CD4-positive, alpha-beta T cell treated with Interleukin-15 for 4 hours (primary cell): ENCODE measurements at regions not wholly inside any gene's neighbourhood (a gene's known extent, or its start where the extent isn't known, plus 50 kb on each side); places are given as distances from the start of the nearest gene placed in this dataset.
"Not testable (repeated sequence)": the region's sequence is repeated elsewhere in the genome, so short reads cannot be mapped to it uniquely, and the experiment has no call there.

Experiments used
- DNase-seq: peaks from one replicate; pipeline ENCODE4 v3.0.0-alpha.2; 2020; ENCODE audit warnings: low spot score

GRCh38 chr5:8561854-8562253 lies 692.9 kb downstream of the MTRR start:
- DNase-seq: no peak

- DNase-seq: not testable (repeated sequence)
These were observed 694.6 kb downstream of the MTRR start for GRCh38 chr5:8563540-8563939.

GRCh38 chr5:8568858-8569257 lies 699.9 kb downstream of the MTRR start:
- no peak for DNase-seq

- DNase-seq: no peak
These were observed 701.6 kb downstream of the MTRR start for GRCh38 chr5:8570528-8570927.

- no peak for DNase-seq
These were observed 707.2 kb downstream of the MTRR start for GRCh38 chr5:8576178-8576577.

GRCh38 chr5:8577792-8578191 lies 708.8 kb downstream of the MTRR start:
- DNase-seq: no peak

GRCh38 chr5:8580298-8580697 lies 711.4 kb downstream of the MTRR start:
- no peak for DNase-seq

GRCh38 chr5:8581047-8581446 lies 712.1 kb downstream of the MTRR start:
- DNase-seq: no peak

GRCh38 chr5:8585230-8586018 lies 716.5 kb downstream of the MTRR start:
- no peak for DNase-seq

- no peak for DNase-seq
These were observed 722.0 kb downstream of the MTRR start for GRCh38 chr5:8590959-8591358.

- DNase-seq: no peak
These were observed 729.4 kb downstream of the MTRR start for GRCh38 chr5:8598356-8598755.

GRCh38 chr5:8598996-8599395 lies 730.0 kb downstream of the MTRR start:
- no peak for DNase-seq

- no peak for DNase-seq
These were observed 731.9 kb downstream of the MTRR start for GRCh38 chr5:8600843-8601242.

GRCh38 chr5:8601831-8602354 lies 732.9 kb downstream of the MTRR start:
- DNase-seq: no peak

- no peak for DNase-seq
These were observed 737.3 kb downstream of the MTRR start for GRCh38 chr5:8606231-8606630.

- DNase-seq: no peak
These were observed 742.1 kb downstream of the MTRR start for GRCh38 chr5:8611067-8611466.

GRCh38 chr5:8613078-8613685 lies 744.2 kb downstream of the MTRR start:
- no peak for DNase-seq

- DNase-seq: no peak
These were observed 746.4 kb downstream of the MTRR start for GRCh38 chr5:8615142-8615858.

- DNase-seq: no peak
These were observed 759.6 kb downstream of the MTRR start for GRCh38 chr5:8628521-8628920.

GRCh38 chr5:8633259-8633658 lies 764.3 kb downstream of the MTRR start:
- no peak for DNase-seq

- no peak for DNase-seq
These were observed 764.7 kb downstream of the MTRR start for GRCh38 chr5:8633696-8634095.

- DNase-seq: no peak
These were observed 765.3 kb downstream of the MTRR start for GRCh38 chr5:8634219-8634618.
